ENCODE measurements at regions not wholly inside any gene's neighbourhood (a gene's known extent, or its start where the extent isn't known, plus 50 kb on each side); places are given as distances from the start of the nearest gene placed in this dataset.
"Not testable (repeated sequence)": the region's sequence is repeated elsewhere in the genome, so short reads cannot be mapped to it uniquely, and the experiment has no call there.

- TF ChIP-seq CTCF (IDR thresholded peaks at IDR 0.05), result no peak
- Histone ChIP-seq H3K4me3 (no peak overlapping the region), H3K9ac (ENCODE audit: low read depth in 2 of 2, low read length in 2 of 2) (no peak overlapping the region), H3K27me3 (no peaks in the 10 kb centered on the region), H3K9me3 (no peaks in the 10 kb centered on the region), H3K27ac (no peak overlapping the region), H3K4me1 (no peaks in the 10 kb centered on the region), H3K36me3 (no peaks in the 10 kb centered on the region)
- DNase-seq, result no peak
- intact Hi-C loops (cut with DNase I), result no loop called here
These were observed 191.1 kb downstream of the NAA11 start for GRCh38 chr4:79134767-79135166.

- Histone ChIP-seq H3K27ac (no peak overlapping the region), H3K27me3 (no peaks in the 10 kb centered on the region), H3K36me3 (no peaks in the 10 kb centered on the region), H3K4me1 (no peaks in the 10 kb centered on the region), H3K9me3 (no peaks in the 10 kb centered on the region), H3K9ac (ENCODE audit: low read depth in 2 of 2, low read length in 2 of 2) (no peak overlapping the region), H3K4me3 (no peak overlapping the region)
- DNase-seq, result no peak
- TF ChIP-seq CTCF (IDR thresholded peaks at IDR 0.05), result no peak
- intact Hi-C loops (cut with DNase I), result no loop called here
These were observed 193.0 kb downstream of the NAA11 start for GRCh38 chr4:79132826-79133225.

GRCh38 chr4:79121875-79122358, 182.7 kb upstream of the PAQR3 start:
- DNase-seq, result no peak
- intact Hi-C loops (cut with DNase I), result no loop called here

GRCh38 chr4:79121223-79121622, 182.0 kb upstream of the PAQR3 start:
- Histone ChIP-seq H3K4me3 (no peak overlapping the region), H3K9ac (ENCODE audit: low read depth in 2 of 2, low read length in 2 of 2) (no peak overlapping the region), H3K27ac (no peak overlapping the region), H3K27me3 (no peaks in the 10 kb centered on the region), H3K9me3 (no peaks in the 10 kb centered on the region), H3K36me3 (no peaks in the 10 kb centered on the region), H3K4me1 (no peaks in the 10 kb centered on the region)
- DNase-seq, result no peak
- no peak for TF ChIP-seq CTCF (IDR thresholded peaks at IDR 0.05)
- intact Hi-C loops (cut with DNase I), result no loop called here

More at GRCh38 chr4:79121875-79122358, 182.7 kb upstream of the PAQR3 start:
- H3K36me3 ChIP-seq, result no peaks in the 10 kb centered on the region
- no peak overlapping the region for H3K4me3 ChIP-seq
- no peak overlapping the region for H3K9ac ChIP-seq (ENCODE audit: low read depth in 2 of 2, low read length in 2 of 2)
- no peak overlapping the region for H3K27ac ChIP-seq
- no peak for TF ChIP-seq CTCF (IDR thresholded peaks at IDR 0.05)
- no peaks in the 10 kb centered on the region for H3K9me3 ChIP-seq
- H3K27me3 ChIP-seq, result no peaks in the 10 kb centered on the region
- H3K4me1 ChIP-seq, result no peaks in the 10 kb centered on the region

- H3K4me3 ChIP-seq; H3K27ac ChIP-seq; intact Hi-C loops (cut with DNase I); DNase-seq; H3K9me3 ChIP-seq; H3K4me1 ChIP-seq; H3K27me3 ChIP-seq; H3K36me3 ChIP-seq; H3K9ac ChIP-seq (ENCODE audit: low read depth in 2 of 2, low read length in 2 of 2): not testable (repeated sequence)
These were observed 177.8 kb upstream of the PAQR3 start for GRCh38 chr4:79117051-79117450.

GRCh38 chr4:79107014-79107413, 167.8 kb upstream of the PAQR3 start:
- Histone ChIP-seq H3K36me3 (no peaks in the 10 kb centered on the region), H3K4me1 (no peaks in the 10 kb centered on the region), H3K27ac (no peak overlapping the region), H3K27me3 (no peaks in the 10 kb centered on the region), H3K4me3 (no peak overlapping the region), H3K9me3 (no peaks in the 10 kb centered on the region), H3K9ac (ENCODE audit: low read depth in 2 of 2, low read length in 2 of 2) (no peak overlapping the region)
- intact Hi-C loops (cut with DNase I), result no loop called here
- no peak for TF ChIP-seq CTCF (IDR thresholded peaks at IDR 0.05)
- no peak for DNase-seq

Measured in colonic mucosa (tissue), 4 donors.